HFFc6 (cell line): ENCODE measurements at regions not wholly inside any gene's neighbourhood (a gene's known extent, or its start where the extent isn't known, plus 50 kb on each side); places are given as distances from the start of the nearest gene placed in this dataset.

Experiments
- DNase-seq: peaks from one replicate; pipeline ENCODE4 v3.0.0-alpha.2; 2018
- H3K27ac Mint-ChIP-seq: 2 replicates; pipeline ENCODE4 v1.8.0; 2020; ENCODE audit warnings: mild to moderate bottlenecking, mixed read lengths
- H3K27me3 Mint-ChIP-seq: 2 replicates; pipeline ENCODE4 v1.8.0; 2021; ENCODE audit warnings: mild to moderate bottlenecking, moderate library complexity, mixed read lengths; ENCODE audit not compliant: insufficient read depth
- H3K36me3 Mint-ChIP-seq: 2 replicates; pipeline ENCODE4 v1.8.0; 2021; ENCODE audit warnings: low read depth, mixed read lengths
- H3K4me1 Mint-ChIP-seq: 2 replicates; pipeline ENCODE4 v1.8.0; 2020; ENCODE audit warnings: low read depth, mixed read lengths
- H3K4me3 Mint-ChIP-seq: 2 replicates; pipeline ENCODE4 v1.8.0; 2020; ENCODE audit warnings: mild to moderate bottlenecking, moderate library complexity, mixed read lengths
- H3K9me3 Mint-ChIP-seq: 2 replicates; pipeline ENCODE4 v1.8.0; 2020; ENCODE audit warnings: mild to moderate bottlenecking, mixed read lengths
- CTCF ChIP-seq: fragments of 200-600 bp; sonication (generic); IDR thresholded peaks from 2 replicates; pipeline ENCODE4 v1.5.0; 2021; ENCODE audit warnings: antibody characterized with exemption, mild to moderate bottlenecking

- Mint-ChIP-seq H3K36me3 (no peaks in the 10 kb centered on the region), H3K4me1 (no peaks in the 10 kb centered on the region), H3K27me3 (no peaks in the 10 kb centered on the region), H3K9me3 (peaks cover 28% of the 10 kb centered on the region), H3K27ac (no peak overlapping the region), H3K4me3 (no peak overlapping the region)
- DNase-seq = no peak
- TF ChIP-seq CTCF = no peak
Measured at GRCh38 chr5:147989239-147989638, 74.5 kb upstream of the SPINK5 start.

- Mint-ChIP-seq H3K4me3 (no peak overlapping the region), H3K4me1 (no peaks in the 10 kb centered on the region), H3K9me3 (peaks cover 44% of the 10 kb centered on the region), H3K27ac (no peak overlapping the region), H3K27me3 (no peaks in the 10 kb centered on the region; the same call in 1 of the 2 replicates), H3K36me3 (no peaks in the 10 kb centered on the region)
- TF ChIP-seq CTCF = no peak
- no peak for DNase-seq
Measured at GRCh38 chr5:147986134-147986757, 77.5 kb upstream of the SPINK5 start.

- no peak for TF ChIP-seq CTCF
- no peaks in the 10 kb centered on the region for H3K4me1 Mint-ChIP-seq
- no peak for DNase-seq
- H3K36me3 Mint-ChIP-seq = no peaks in the 10 kb centered on the region
- H3K9me3 Mint-ChIP-seq = peaks cover 44% of the 10 kb centered on the region
- H3K27ac Mint-ChIP-seq = no peak overlapping the region
- H3K4me3 Mint-ChIP-seq = no peak overlapping the region
- H3K27me3 Mint-ChIP-seq = no peaks in the 10 kb centered on the region; the same call in 1 of the 2 replicates
Measured at GRCh38 chr5:147985608-147986007, 78.2 kb upstream of the SPINK5 start.

GRCh38 chr5:147983742-147984141 lies 77.4 kb upstream of the C5orf46 start:
- Mint-ChIP-seq H3K4me3 (no peak overlapping the region), H3K9me3 (peaks cover 39% of the 10 kb centered on the region)

GRCh38 chr5:147981074-147981473 lies 74.7 kb upstream of the C5orf46 start:
- Mint-ChIP-seq H3K4me1 (no peaks in the 10 kb centered on the region), H3K36me3 (no peaks in the 10 kb centered on the region), H3K27me3 (no peaks in the 10 kb centered on the region; the same call in 1 of the 2 replicates), H3K9me3 (peaks cover 39% of the 10 kb centered on the region), H3K27ac (no peak overlapping the region), H3K4me3 (no peak overlapping the region)
- no peak for TF ChIP-seq CTCF
- DNase-seq = no peak

More at GRCh38 chr5:147983742-147984141, 77.4 kb upstream of the C5orf46 start:
- Mint-ChIP-seq H3K27me3 (no peaks in the 10 kb centered on the region; the same call in 1 of the 2 replicates), H3K4me1 (no peaks in the 10 kb centered on the region), H3K27ac (no peak overlapping the region), H3K36me3 (no peaks in the 10 kb centered on the region)
- no peak for DNase-seq
- TF ChIP-seq CTCF = no peak
